MM.1S (cell line): ENCODE measurements at regions not wholly inside any gene's neighbourhood (a gene's known extent, or its start where the extent isn't known, plus 50 kb on each side); places are given as distances from the start of the nearest gene placed in this dataset.

Experiments
- DNase-seq: peaks from one replicate; pipeline ENCODE4 v3.0.0-alpha.2; 2015
- H2AFZ ChIP-seq: fragments of 300-600 bp; sonication (generic); 2 replicates; pipeline ENCODE4 v1.6.0; 2016; ENCODE audit warnings: antibody characterized with exemption, low read length
- H3F3A ChIP-seq: fragments of 300-600 bp; sonication (generic); 2 replicates; pipeline ENCODE4 v1.6.1; 2016; ENCODE audit warnings: mild to moderate bottlenecking, antibody characterized with exemption, low read length, moderate library complexity, mixed read lengths; ENCODE audit not compliant: insufficient read depth
- H3K27ac ChIP-seq: fragments of 300-600 bp; sonication (generic); 2 replicates; pipeline ENCODE4 v1.5.1; 2016; ENCODE audit warnings: mild to moderate bottlenecking, low read length
- H3K27me3 ChIP-seq: fragments of 300-600 bp; sonication (generic); replicated peaks from 2 replicates; pipeline ENCODE4 v1.6.0; 2016; ENCODE audit warnings: low read length; ENCODE audit not compliant: insufficient read depth
- H3K36me3 ChIP-seq: fragments of 300-600 bp; sonication (generic); replicated peaks from 2 replicates; pipeline ENCODE4 v1.6.1; 2016; ENCODE audit warnings: mild to moderate bottlenecking, low read length, mixed read lengths; ENCODE audit not compliant: insufficient read depth
- H3K4me1 ChIP-seq: fragments of 300-600 bp; sonication (generic); 2 replicates; pipeline ENCODE4 v1.6.1; 2016; ENCODE audit warnings: low read length, mixed read lengths
- H3K4me2 ChIP-seq: fragments of 300-600 bp; sonication (generic); 2 replicates; pipeline ENCODE4 v1.6.0; 2016; ENCODE audit warnings: low read depth, low read length
- H3K4me3 ChIP-seq: fragments of 300-600 bp; sonication (generic); 2 replicates; pipeline ENCODE4 v1.5.1; 2016; ENCODE audit warnings: low read length, mixed read lengths
- H3K79me2 ChIP-seq: fragments of 300-600 bp; sonication (generic); 2 replicates; pipeline ENCODE4 v1.6.1; 2016; ENCODE audit warnings: mixed run types, low read length, mixed read lengths
- H3K9ac ChIP-seq: fragments of 300-600 bp; sonication (generic); 2 replicates; pipeline ENCODE4 v1.6.1; 2016; ENCODE audit warnings: low read length, mixed read lengths
- H3K9me2 ChIP-seq: fragments of 300-600 bp; sonication (generic); replicated peaks from 2 replicates; pipeline ENCODE4 v1.6.1; 2016; ENCODE audit warnings: mild to moderate bottlenecking, low read length, mixed read lengths; ENCODE audit not compliant: insufficient read depth
- H3K9me3 ChIP-seq: fragments of 300-600 bp; sonication (generic); replicated peaks from 2 replicates; pipeline ENCODE4 v1.6.1; 2016; ENCODE audit warnings: mild to moderate bottlenecking, low read length, mixed read lengths; ENCODE audit not compliant: insufficient read depth
- H4K20me1 ChIP-seq: fragments of 300-600 bp; sonication (generic); 2 replicates; pipeline ENCODE4 v1.6.1; 2016; ENCODE audit warnings: mild to moderate bottlenecking, low read length, moderate library complexity, mixed read lengths; ENCODE audit not compliant: insufficient read depth
- CTCF ChIP-seq: fragments of 300-600 bp; sonication (generic); IDR thresholded peaks from 2 replicates; pipeline ENCODE4 v1.5.1; 2016; ENCODE audit warnings: antibody characterized with exemption, low read length, mixed read lengths
- EZH2 ChIP-seq: fragments of 300-600 bp; sonication (generic); optimal IDR thresholded peaks from 2 replicates; pipeline ENCODE3; 2017; ENCODE audit warnings: low read depth, mild to moderate bottlenecking, antibody characterized with exemption, low read length, mixed read lengths
- EZH2phosphoT487 ChIP-seq: fragments of 300-600 bp; sonication (generic); IDR thresholded peaks from 2 replicates; pipeline ENCODE4 v1.6.1; 2018; ENCODE audit warnings: antibody characterized with exemption, low read length

GRCh38 chr6:80467408-80467807, 360.9 kb downstream of the BCKDHB start:
- TF ChIP-seq EZH2phosphoT487 (no peak), EZH2 (no peak), CTCF (no peak)
- H2AFZ ChIP-seq: no peak overlapping the region
- no peak overlapping the region for H3K4me2 ChIP-seq
- H3K4me1 ChIP-seq: no peaks in the 10 kb centered on the region
- no peak overlapping the region for H3K27ac ChIP-seq
- DNase-seq: no peak
- no peaks in the 10 kb centered on the region for H4K20me1 ChIP-seq
- no peaks in the 10 kb centered on the region for H3F3A ChIP-seq
- H3K9me2 ChIP-seq: no peaks in the 10 kb centered on the region
- H3K9ac ChIP-seq: no peak overlapping the region
- no peaks in the 10 kb centered on the region for H3K79me2 ChIP-seq
- H3K36me3 ChIP-seq: no peaks in the 10 kb centered on the region
- no peaks in the 10 kb centered on the region for H3K27me3 ChIP-seq
- H3K4me3 ChIP-seq: no peak overlapping the region
- H3K9me3 ChIP-seq: no peaks in the 10 kb centered on the region

- no peaks in the 10 kb centered on the region for H3K9me3 ChIP-seq
- no peak overlapping the region for H2AFZ ChIP-seq
- no peaks in the 10 kb centered on the region for H3K27me3 ChIP-seq
- no peak overlapping the region for H3K4me2 ChIP-seq
- no peaks in the 10 kb centered on the region for H3K9me2 ChIP-seq
- H3F3A ChIP-seq: no peaks in the 10 kb centered on the region
- no peaks in the 10 kb centered on the region for H3K36me3 ChIP-seq
- H4K20me1 ChIP-seq: no peaks in the 10 kb centered on the region
- DNase-seq: no peak
- no peak for TF ChIP-seq EZH2
- TF ChIP-seq EZH2phosphoT487: no peak
- TF ChIP-seq CTCF: no peak
- H3K27ac ChIP-seq: no peak overlapping the region
- no peaks in the 10 kb centered on the region for H3K79me2 ChIP-seq
- H3K4me3 ChIP-seq: no peak overlapping the region
- no peaks in the 10 kb centered on the region for H3K4me1 ChIP-seq
- no peak overlapping the region for H3K9ac ChIP-seq
Measured at GRCh38 chr6:80466981-80467380, 360.5 kb downstream of the BCKDHB start.

- H3K79me2 ChIP-seq: no peaks in the 10 kb centered on the region
Measured at GRCh38 chr6:80465513-80465912, 359.0 kb downstream of the BCKDHB start.

More at GRCh38 chr6:80465513-80465912, 359.0 kb downstream of the BCKDHB start:
- Histone ChIP-seq H3K4me2 (no peak overlapping the region), H3K36me3 (no peaks in the 10 kb centered on the region), H3K9me3 (no peaks in the 10 kb centered on the region), H3F3A (no peaks in the 10 kb centered on the region), H3K9me2 (no peaks in the 10 kb centered on the region), H3K4me3 (no peak overlapping the region), H3K9ac (no peak overlapping the region), H3K4me1 (no peaks in the 10 kb centered on the region), H4K20me1 (no peaks in the 10 kb centered on the region), H2AFZ (no peak overlapping the region), H3K27me3 (no peaks in the 10 kb centered on the region), H3K27ac (no peak overlapping the region)
- no peak for DNase-seq
- TF ChIP-seq CTCF (no peak), EZH2phosphoT487 (no peak), EZH2 (no peak)
